ENCODE measurements at regions not wholly inside any gene's neighbourhood (a gene's known extent, or its start where the extent isn't known, plus 50 kb on each side); places are given as distances from the start of the nearest gene placed in this dataset.

DNA sequence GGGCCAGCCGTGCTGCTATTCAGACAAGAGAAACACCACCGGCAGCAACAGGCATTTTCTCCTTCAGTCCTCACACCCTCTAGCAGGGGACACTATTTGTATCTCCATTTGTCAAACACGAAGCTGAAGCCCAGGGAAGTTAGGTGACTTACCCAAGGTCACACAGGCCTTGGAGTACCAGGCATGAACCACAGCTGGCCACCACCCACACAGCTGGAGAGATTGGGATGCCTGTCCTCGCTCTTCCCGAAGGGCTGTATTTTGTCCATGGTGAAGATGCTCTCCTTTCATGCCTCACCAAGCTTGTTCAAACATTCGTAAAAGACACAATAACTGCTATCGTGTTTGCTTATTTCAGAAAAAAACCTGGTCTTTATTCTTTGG, 182.7 kb downstream of the INHBB start (continued):
- TF ChIP-seq, protein P1, sequence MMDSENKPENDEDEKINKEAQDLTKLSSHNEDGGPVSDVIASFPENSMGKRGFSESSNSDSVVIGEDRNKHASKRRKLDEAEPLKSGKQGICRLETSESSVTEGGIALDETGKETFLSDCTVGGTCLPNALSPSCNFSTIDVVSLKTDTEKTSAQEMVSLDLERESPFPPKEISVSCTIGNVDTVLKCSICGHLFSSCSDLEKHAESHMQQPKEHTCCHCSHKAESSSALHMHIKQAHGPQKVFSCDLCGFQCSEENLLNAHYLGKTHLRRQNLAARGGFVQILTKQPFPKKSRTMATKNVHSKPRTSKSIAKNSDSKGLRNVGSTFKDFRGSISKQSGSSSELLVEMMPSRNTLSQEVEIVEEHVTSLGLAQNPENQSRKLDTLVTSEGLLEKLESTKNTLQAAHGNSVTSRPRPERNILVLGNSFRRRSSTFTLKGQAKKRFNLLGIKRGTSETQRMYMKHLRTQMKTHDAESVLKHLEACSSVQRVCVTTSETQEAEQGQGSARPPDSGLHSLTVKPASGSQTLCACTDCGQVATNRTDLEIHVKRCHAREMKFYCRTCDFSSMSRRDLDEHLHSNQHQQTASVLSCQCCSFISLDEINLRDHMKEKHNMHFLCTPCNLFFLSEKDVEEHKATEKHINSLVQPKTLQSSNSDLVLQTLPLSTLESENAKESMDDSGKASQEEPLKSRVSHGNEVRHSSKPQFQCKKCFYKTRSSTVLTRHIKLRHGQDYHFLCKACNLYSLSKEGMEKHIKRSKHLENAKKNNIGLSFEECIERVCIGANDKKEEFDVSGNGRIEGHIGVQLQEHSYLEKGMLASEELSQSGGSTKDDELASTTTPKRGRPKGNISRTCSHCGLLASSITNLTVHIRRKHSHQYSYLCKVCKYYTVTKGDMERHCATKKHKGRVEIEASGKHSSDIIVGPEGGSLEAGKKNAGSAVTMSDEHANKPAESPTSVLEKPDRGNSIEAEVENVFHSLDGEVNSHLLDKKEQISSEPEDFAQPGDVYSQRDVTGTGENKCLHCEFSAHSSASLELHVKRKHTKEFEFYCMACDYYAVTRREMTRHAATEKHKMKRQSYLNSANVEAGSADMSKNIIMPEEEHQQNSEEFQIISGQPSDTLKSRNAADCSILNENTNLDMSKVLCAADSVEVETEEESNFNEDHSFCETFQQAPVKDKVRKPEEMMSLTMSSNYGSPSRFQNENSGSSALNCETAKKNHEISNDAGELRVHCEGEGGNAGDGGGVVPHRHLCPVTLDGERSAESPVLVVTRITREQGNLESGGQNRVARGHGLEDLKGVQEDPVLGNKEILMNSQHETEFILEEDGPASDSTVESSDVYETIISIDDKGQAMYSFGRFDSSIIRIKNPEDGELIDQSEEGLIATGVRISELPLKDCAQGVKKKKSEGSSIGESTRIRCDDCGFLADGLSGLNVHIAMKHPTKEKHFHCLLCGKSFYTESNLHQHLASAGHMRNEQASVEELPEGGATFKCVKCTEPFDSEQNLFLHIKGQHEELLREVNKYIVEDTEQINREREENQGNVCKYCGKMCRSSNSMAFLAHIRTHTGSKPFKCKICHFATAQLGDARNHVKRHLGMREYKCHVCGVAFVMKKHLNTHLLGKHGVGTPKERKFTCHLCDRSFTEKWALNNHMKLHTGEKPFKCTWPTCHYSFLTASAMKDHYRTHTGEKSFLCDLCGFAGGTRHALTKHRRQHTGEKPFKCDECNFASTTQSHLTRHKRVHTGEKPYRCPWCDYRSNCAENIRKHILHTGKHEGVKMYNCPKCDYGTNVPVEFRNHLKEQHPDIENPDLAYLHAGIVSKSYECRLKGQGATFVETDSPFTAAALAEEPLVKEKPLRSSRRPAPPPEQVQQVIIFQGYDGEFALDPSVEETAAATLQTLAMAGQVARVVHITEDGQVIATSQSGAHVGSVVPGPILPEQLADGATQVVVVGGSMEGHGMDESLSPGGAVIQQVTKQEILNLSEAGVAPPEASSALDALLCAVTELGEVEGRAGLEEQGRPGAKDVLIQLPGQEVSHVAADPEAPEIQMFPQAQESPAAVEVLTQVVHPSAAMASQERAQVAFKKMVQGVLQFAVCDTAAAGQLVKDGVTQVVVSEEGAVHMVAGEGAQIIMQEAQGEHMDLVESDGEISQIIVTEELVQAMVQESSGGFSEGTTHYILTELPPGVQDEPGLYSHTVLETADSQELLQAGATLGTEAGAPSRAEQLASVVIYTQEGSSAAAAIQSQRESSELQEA (CRISPR knock-in tag; IDR thresholded peaks at IDR 0.05; ENCODE audit: not compliant biosample characterization) = peak; percentile 15
- TF ChIP-seq TCF12 (IDR thresholded peaks at IDR 0.05) = no peak
- TF ChIP-seq TCF12 (CRISPR knock-in tag; IDR thresholded peaks at IDR 0.05) = 0 out of 2 replicates have a peak, but pooled peaks have one; percentile 24
- TF ChIP-seq NFE2 (CRISPR knock-in tag; IDR thresholded peaks at IDR 0.05) = no peak
- no peak for TF ChIP-seq SRSF4 (IDR thresholded peaks at IDR 0.05; ENCODE audit: low read depth, low read length, poor library complexity, severe bottlenecking)
- TF ChIP-seq KDM5B (CRISPR knock-in tag; IDR thresholded peaks at IDR 0.05; ENCODE audit: borderline replicate concordance) = no peak
- TF ChIP-seq ZNF768 (CRISPR knock-in tag; IDR thresholded peaks at IDR 0.05) = peak; percentile 89
- 0 out of 2 replicates have a peak, but pooled peaks have one; percentile 6 for TF ChIP-seq MTA1 (CRISPR knock-in tag; IDR thresholded peaks at IDR 0.05; ENCODE audit: borderline replicate concordance)
- no peak for TF ChIP-seq SALL1 (CRISPR knock-in tag; IDR thresholded peaks at IDR 0.05)
- TF ChIP-seq GZF1 (CRISPR knock-in tag; IDR thresholded peaks at IDR 0.05) = no peak
- TF ChIP-seq, protein P2, sequence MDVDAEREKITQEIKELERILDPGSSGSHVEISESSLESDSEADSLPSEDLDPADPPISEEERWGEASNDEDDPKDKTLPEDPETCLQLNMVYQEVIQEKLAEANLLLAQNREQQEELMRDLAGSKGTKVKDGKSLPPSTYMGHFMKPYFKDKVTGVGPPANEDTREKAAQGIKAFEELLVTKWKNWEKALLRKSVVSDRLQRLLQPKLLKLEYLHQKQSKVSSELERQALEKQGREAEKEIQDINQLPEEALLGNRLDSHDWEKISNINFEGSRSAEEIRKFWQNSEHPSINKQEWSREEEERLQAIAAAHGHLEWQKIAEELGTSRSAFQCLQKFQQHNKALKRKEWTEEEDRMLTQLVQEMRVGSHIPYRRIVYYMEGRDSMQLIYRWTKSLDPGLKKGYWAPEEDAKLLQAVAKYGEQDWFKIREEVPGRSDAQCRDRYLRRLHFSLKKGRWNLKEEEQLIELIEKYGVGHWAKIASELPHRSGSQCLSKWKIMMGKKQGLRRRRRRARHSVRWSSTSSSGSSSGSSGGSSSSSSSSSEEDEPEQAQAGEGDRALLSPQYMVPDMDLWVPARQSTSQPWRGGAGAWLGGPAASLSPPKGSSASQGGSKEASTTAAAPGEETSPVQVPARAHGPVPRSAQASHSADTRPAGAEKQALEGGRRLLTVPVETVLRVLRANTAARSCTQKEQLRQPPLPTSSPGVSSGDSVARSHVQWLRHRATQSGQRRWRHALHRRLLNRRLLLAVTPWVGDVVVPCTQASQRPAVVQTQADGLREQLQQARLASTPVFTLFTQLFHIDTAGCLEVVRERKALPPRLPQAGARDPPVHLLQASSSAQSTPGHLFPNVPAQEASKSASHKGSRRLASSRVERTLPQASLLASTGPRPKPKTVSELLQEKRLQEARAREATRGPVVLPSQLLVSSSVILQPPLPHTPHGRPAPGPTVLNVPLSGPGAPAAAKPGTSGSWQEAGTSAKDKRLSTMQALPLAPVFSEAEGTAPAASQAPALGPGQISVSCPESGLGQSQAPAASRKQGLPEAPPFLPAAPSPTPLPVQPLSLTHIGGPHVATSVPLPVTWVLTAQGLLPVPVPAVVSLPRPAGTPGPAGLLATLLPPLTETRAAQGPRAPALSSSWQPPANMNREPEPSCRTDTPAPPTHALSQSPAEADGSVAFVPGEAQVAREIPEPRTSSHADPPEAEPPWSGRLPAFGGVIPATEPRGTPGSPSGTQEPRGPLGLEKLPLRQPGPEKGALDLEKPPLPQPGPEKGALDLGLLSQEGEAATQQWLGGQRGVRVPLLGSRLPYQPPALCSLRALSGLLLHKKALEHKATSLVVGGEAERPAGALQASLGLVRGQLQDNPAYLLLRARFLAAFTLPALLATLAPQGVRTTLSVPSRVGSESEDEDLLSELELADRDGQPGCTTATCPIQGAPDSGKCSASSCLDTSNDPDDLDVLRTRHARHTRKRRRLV (CRISPR knock-in tag; IDR thresholded peaks at IDR 0.05) = peak; percentile 32; the same call in 1 of the 2 replicates
- 0 out of 2 replicates have a peak, but pooled peaks have one; percentile 3 for TF ChIP-seq ESRRA (CRISPR knock-in tag; IDR thresholded peaks at IDR 0.05; ENCODE audit: low read depth)
- TF ChIP-seq NR2F2 (IDR thresholded peaks at IDR 0.05; ENCODE audit: borderline replicate concordance, low read depth) = 0 out of 2 replicates have a peak, but pooled peaks have one; percentile 2
- TF ChIP-seq, protein P3, sequence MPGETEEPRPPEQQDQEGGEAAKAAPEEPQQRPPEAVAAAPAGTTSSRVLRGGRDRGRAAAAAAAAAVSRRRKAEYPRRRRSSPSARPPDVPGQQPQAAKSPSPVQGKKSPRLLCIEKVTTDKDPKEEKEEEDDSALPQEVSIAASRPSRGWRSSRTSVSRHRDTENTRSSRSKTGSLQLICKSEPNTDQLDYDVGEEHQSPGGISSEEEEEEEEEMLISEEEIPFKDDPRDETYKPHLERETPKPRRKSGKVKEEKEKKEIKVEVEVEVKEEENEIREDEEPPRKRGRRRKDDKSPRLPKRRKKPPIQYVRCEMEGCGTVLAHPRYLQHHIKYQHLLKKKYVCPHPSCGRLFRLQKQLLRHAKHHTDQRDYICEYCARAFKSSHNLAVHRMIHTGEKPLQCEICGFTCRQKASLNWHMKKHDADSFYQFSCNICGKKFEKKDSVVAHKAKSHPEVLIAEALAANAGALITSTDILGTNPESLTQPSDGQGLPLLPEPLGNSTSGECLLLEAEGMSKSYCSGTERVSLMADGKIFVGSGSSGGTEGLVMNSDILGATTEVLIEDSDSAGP (CRISPR knock-in tag; IDR thresholded peaks at IDR 0.05; ENCODE audit: borderline replicate concordance) = peak; percentile 29; the same call in 1 of the 2 replicates
